NCI-H2227 (cell line): ENCODE measurements at regions not wholly inside any gene's neighbourhood (a gene's known extent, or its start where the extent isn't known, plus 50 kb on each side); places are given as distances from the start of the nearest gene placed in this dataset.

ENCODE experiments used
- DNase-seq: peaks from one replicate; lab custom pipeline; 2025; ENCODE audit not compliant: unreplicated experiment; lab: John Stamatoyannopoulos, UW

GRCh38 chr2:42863320-42863719 lies 70.9 kb upstream of the HAAO start:
- DNase-seq = no peak

GRCh38 chr2:42862669-42863185 lies 70.3 kb upstream of the HAAO start:
- DNase-seq = no peak

- DNase-seq = no peak
Observed at GRCh38 chr2:42861321-42861720, 68.9 kb upstream of the HAAO start.

DNA sequence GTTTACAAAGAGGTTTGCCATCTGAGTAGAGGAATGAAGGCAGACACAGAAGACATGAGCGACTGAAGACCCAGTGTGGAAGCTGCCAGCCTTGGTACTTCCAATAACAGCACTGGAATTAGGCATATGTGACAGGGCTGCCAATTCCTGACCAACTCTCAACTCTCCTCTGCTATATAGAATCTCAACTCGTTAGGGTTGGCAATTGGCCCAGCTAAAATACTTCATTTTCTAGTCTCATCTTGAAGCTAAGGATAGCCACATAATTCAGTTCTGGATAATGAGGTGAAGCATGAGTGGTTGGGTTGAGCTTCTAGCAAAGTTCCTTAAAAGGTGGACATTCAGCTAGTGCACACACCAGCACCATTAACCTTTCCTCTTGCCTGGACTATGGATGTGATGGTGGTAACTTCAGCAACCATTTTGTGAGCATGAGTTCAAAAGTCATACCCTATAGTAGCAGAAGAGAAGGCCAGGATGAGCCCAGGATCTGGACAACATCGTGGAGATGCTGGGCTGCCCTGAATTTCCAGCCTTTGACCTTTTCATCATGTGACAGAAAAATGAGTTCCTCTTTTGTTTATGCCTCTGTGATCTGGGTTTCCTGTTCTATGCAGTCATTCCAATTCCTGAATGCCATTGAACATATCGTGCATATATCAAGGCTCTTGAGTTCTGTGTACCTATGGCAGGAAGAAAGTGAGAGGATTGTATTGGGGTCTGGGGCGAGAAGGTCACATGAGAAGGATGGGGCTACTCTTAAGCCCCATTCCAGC lies 68.1 kb upstream of the HAAO start:
- DNase-seq = no peak

GRCh38 chr2:42859791-42860190 lies 67.4 kb upstream of the HAAO start:
- DNase-seq = no peak

GRCh38 chr2:42859006-42859552 lies 66.7 kb upstream of the HAAO start:
- peak; percentile 64 for DNase-seq

GRCh38 chr2:42858140-42859005 lies 66.0 kb upstream of the HAAO start:
- DNase-seq = no peak

- DNase-seq = no peak
Observed at GRCh38 chr2:42856891-42857632, 64.7 kb upstream of the HAAO start.

- DNase-seq = no peak
Observed at GRCh38 chr2:42856106-42856860, 63.9 kb upstream of the HAAO start.

DNA sequence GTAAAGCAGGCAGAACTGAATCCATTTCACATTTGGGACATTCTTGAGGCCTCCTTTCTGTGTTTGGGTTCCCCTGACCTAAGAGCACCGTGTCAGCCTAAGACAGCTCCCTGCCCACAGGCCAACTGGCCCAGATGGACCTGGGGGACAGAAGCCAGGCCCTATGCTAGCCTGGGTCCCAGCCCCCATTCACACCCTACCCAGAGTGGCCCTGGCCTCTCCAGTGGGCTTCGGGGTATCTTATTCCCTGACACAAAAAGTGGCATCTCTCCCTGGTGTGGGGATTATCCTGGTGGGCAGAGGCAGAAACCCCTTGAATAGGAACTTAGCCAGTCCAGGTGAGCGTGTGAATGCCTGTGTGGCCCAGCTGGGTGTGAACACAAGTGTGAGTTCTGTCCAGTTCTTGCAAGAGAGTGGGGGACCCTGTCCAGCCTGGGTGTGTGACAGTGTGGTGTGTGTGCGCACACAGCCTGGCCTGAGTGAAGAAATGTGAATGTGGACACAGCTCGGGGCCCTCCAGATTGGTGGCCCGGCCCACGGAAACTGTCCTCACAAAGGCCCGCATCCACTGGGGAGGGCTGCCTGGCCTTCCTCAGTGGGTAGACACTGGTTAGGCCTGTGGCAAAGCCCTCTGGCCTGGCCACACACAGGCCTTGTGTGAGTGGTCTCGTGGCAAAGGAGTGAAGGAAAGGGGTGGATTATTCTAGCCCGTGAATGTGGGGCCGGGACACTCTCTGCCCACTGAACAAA lies 63.0 kb upstream of the HAAO start:
- no peak for DNase-seq

DNA sequence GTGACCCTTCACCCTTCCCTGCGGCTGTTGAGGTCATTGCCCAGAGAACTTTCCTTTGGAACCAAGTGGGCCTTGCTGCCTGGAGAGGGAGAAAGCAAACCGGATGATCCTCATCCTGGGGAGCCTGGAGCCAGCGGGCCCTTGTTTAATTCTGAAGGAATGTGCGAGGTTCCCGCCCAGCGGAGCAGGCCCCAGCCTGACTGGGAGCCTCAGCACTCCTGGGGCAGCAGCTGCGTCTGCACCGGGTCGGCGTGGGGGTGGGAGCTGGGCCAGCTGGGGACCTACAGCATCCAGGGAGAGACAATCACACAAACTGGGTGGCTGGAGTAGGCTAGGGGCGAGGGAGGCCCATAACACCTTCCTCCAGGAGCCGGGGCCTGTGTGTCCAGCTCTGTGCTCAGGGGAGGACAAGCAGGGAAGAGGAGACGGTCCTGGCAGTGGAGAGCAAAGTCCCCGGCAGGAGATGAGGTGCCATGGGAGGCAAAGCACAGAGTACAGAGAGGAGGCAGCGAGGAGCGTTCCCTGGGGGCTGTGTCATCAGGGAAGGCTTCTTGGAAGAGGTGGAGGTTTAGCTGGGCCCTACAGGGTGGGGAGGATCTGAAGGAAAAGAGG lies 61.9 kb upstream of the HAAO start:
- no peak for DNase-seq

- DNase-seq = no peak
Observed at GRCh38 chr2:42853549-42854206, 61.3 kb upstream of the HAAO start.

GRCh38 chr2:42852798-42853197 lies 60.4 kb upstream of the HAAO start:
- no peak for DNase-seq

GRCh38 chr2:42851740-42852250 lies 59.4 kb upstream of the HAAO start:
- no peak for DNase-seq

DNA sequence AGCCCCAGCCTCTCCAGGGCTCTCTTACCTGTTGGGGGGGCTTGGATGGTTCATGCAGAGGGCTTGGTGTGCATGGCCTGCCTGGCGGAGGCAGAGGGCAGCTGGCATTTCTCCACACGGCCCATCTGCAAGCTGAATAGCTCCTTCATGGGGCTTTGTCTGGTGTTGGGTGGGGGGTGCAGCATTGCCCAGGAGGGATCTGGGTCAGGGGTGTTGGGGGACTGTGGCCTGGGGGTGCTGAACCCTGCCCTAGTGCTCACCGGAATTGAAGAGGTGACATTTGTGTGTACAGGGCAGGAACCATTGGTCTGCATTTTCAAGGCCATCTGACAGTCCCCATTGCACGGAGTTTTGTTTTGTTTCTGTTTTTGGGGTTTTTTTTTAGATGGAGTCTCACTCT lies 58.8 kb upstream of the HAAO start:
- no peak for DNase-seq

DNA sequence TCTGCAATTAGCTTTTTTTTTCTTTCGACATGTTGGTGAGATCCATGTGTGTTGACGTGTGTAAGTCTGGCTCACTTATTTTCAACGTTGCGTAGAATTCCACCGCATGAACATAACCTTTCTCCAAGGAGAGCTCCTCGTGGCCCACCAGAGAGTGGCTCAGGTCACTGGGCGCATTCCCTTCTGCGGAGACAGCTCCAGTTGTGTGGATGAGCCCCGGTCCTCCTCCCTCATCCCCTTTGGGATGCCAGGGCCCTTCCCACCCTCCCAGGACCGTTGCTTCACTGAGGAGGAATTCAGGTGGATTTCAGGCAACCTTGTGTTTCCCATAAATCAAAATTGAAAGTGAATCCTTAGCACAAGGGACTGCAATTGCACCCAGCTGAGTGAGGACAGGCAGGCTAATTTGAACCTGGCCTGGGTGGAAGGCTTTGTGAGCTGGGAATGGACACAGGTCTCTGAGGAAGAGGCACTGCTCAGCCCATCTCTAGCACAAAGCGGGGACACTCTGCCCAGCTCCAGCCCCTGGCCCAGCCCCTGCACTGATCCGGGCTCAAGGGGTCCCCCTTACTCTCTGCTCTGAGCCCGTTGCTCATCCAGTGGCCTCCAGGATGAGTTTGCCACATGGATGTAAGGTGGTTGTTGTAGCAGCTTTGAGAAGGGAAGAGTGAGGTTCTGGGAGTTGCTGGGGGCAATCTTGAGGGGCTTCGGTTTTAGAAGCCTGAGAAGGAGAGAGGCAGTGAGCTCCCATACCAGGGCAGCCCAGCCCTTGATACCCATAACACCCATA lies 57.8 kb upstream of the HAAO start:
- DNase-seq = no peak

DNA sequence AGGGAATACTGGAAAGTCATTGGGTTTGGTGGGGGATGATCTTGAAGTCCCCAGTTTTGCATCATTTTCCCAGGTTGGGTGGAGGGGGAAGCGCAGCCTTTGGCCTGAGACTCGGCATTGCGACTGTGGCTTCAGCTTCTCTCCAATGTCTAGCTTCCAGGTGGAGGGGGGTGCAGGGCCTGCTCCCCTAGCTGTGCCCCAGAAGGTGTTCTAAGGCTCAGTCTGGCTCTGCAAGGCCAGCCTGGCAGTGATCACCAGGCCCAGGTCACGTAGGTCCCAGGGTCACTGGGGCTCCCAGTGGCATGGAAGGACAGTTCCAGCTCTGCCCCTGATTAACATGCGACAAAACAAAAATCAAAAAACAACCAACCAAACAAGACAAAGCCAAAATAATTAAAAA lies 56.9 kb upstream of the HAAO start:
- DNase-seq = no peak
